T-helper 2 cell treated with Interferon-gamma antibody and Interleukin-4, amounts not matched to agents 100 ng/mL and 5 ng/mL, for 36 hours (primary cell): ENCODE measurements at regions not wholly inside any gene's neighbourhood (a gene's known extent, or its start where the extent isn't known, plus 50 kb on each side); places are given as distances from the start of the nearest gene placed in this dataset.

Source experiments
- intact Hi-C: fragments of 100-400 bp; cut with micrococcal nuclease; formaldehyde crosslinking; loops from one replicate; pipeline ENCODE4 v1.15.1; 2023

- intact Hi-C loops = no loop called here
Observed at GRCh38 chr3:164577667-164578210, 500.6 kb downstream of the SI start.

GRCh38 chr3:164572436-164572835 lies 505.9 kb downstream of the SI start:
- intact Hi-C loops = no loop called here

GRCh38 chr3:164550857-164551256 lies 527.4 kb downstream of the SI start:
- intact Hi-C loops = no loop called here

- intact Hi-C loops = no loop called here
Observed at GRCh38 chr3:164539215-164539614, 539.1 kb downstream of the SI start.

- intact Hi-C loops = no loop called here
Observed at GRCh38 chr3:164537485-164537884, 540.8 kb downstream of the SI start.

GRCh38 chr3:164533275-164533674 lies 545.0 kb downstream of the SI start:
- intact Hi-C loops = no loop called here

- intact Hi-C loops = no loop called here
Observed at GRCh38 chr3:164526250-164526649, 552.0 kb downstream of the SI start.

- intact Hi-C loops = no loop called here
Observed at GRCh38 chr3:164524201-164524600, 554.1 kb downstream of the SI start.

GRCh38 chr3:164522073-164522763 lies 556.1 kb downstream of the SI start:
- intact Hi-C loops = no loop called here

GRCh38 chr3:164521644-164522043 lies 556.7 kb downstream of the SI start:
- intact Hi-C loops = no loop called here

- intact Hi-C loops = no loop called here
Observed at GRCh38 chr3:164521139-164521538, 557.2 kb downstream of the SI start.

GRCh38 chr3:164515256-164515655 lies 563.0 kb downstream of the SI start:
- intact Hi-C loops = no loop called here

- intact Hi-C loops = no loop called here
Observed at GRCh38 chr3:164514576-164514975, 563.7 kb downstream of the SI start.

GRCh38 chr3:164507886-164508285 lies 570.4 kb downstream of the SI start:
- intact Hi-C loops = no loop called here

- intact Hi-C loops = no loop called here
Observed at GRCh38 chr3:164498917-164499316, 579.4 kb downstream of the SI start.

GRCh38 chr3:164488893-164489292 lies 589.4 kb downstream of the SI start:
- intact Hi-C loops = no loop called here

GRCh38 chr3:164486150-164486549 lies 592.1 kb downstream of the SI start:
- intact Hi-C loops = no loop called here

GRCh38 chr3:164479978-164480377 lies 598.3 kb downstream of the SI start:
- intact Hi-C loops = no loop called here

GRCh38 chr3:164479406-164479805 lies 598.9 kb downstream of the SI start:
- intact Hi-C loops = no loop called here

GRCh38 chr3:164478323-164478722 lies 600.0 kb downstream of the SI start:
- intact Hi-C loops = no loop called here

GRCh38 chr3:164477403-164477802 lies 600.9 kb downstream of the SI start:
- intact Hi-C loops = no loop called here

GRCh38 chr3:164476631-164477030 lies 601.7 kb downstream of the SI start:
- intact Hi-C loops = no loop called here

GRCh38 chr3:164470471-164470870 lies 607.8 kb downstream of the SI start:
- intact Hi-C loops = no loop called here
